Astrocyte of the spinal cord (primary cell): ENCODE measurements at regions not wholly inside any gene's neighbourhood (a gene's known extent, or its start where the extent isn't known, plus 50 kb on each side); places are given as distances from the start of the nearest gene placed in this dataset.

Experiments
- DNase-seq: peaks from one replicate; pipeline ENCODE4 v3.0.0; 2011; ENCODE audit warnings: low read depth, low spot score
- H3K4me3 ChIP-seq: 2 replicates; pipeline ENCODE4 v1.5.1; 2011; ENCODE audit warnings: low read depth, mild to moderate bottlenecking, low read length, moderate library complexity
- in situ Hi-C: cut with HindIII; loops from 2 replicates; pipeline ENCODE4 v1.10.0; 2017; ENCODE audit warnings: low sequenced_read_pairs
- TF ChIP-seq, protein P1 (sequence below): IDR thresholded peaks from 2 replicates; pipeline ENCODE4 v1.5.1; 2012; ENCODE audit warnings: low read depth, mild to moderate bottlenecking, low read length, inconsistent platforms

DNA sequence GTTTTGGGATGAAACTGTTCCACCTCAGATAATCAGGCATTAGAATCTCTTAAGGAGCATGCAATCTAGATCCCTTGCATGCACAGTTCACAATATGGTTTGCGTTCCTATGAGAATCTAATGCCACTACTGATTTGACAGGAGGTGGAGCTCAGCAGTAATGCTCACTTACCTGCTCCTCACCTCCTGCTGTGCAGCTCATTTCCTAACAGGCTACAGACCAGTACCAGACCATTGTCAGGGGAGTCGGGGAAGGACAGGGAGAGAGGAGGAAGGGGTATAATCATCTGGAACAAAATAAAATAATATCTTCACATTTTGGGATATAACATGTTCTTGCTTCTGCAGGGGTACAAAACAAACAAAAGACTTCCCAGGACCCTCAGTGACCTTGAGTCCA lies 532.0 kb upstream of the FSHR start:
- no peak overlapping the region for H3K4me3 ChIP-seq
- no peak for DNase-seq
- in situ Hi-C loops = no loop called here
- TF ChIP-seq, protein P1, sequence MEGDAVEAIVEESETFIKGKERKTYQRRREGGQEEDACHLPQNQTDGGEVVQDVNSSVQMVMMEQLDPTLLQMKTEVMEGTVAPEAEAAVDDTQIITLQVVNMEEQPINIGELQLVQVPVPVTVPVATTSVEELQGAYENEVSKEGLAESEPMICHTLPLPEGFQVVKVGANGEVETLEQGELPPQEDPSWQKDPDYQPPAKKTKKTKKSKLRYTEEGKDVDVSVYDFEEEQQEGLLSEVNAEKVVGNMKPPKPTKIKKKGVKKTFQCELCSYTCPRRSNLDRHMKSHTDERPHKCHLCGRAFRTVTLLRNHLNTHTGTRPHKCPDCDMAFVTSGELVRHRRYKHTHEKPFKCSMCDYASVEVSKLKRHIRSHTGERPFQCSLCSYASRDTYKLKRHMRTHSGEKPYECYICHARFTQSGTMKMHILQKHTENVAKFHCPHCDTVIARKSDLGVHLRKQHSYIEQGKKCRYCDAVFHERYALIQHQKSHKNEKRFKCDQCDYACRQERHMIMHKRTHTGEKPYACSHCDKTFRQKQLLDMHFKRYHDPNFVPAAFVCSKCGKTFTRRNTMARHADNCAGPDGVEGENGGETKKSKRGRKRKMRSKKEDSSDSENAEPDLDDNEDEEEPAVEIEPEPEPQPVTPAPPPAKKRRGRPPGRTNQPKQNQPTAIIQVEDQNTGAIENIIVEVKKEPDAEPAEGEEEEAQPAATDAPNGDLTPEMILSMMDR = no peak

DNA sequence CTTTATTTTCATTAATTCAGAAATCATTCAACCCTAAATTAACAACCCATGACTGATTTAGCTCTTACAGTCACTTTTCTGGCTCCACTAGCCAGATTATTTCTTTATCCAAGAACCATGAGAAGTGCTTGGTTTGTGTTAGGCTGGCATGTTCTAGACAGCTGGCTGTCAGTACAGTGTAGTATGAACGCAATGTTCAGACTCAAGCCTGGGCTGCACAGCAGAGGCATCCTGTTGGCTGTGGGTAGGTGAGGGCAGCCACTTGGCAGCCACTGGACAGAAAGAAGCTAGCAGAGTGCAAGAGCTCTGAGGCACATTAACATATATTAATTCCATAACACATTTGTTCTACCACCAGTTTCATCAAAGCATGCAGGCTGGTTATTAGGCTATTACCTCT lies 522.9 kb upstream of the FSHR start:
- no peak for DNase-seq
- in situ Hi-C loops = no loop called here
- TF ChIP-seq, protein P1 = no peak
- no peak overlapping the region for H3K4me3 ChIP-seq

DNA sequence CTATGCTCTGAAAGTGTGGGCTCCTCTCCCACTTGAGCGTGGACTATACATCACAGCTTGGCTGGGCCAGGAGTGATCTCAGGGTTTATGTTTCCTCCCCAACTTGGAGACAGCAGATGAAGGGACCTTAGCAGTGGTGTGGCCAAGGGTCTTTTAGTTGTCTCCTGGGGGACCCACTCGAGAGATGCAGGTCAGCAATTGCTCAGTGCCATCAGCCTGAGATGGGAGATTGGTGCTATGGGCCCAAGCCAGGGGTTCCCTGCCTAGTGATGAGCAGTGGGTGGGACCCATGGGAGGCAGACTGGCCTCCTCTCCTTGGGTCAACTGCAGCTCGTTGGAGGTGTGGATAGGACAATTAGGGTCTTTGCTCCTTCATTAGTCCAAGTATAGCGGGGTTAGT lies 510.5 kb upstream of the FSHR start:
- DNase-seq = no peak
- no peak overlapping the region for H3K4me3 ChIP-seq
- TF ChIP-seq, protein P1 = no peak
- in situ Hi-C loops = no loop called here

DNA sequence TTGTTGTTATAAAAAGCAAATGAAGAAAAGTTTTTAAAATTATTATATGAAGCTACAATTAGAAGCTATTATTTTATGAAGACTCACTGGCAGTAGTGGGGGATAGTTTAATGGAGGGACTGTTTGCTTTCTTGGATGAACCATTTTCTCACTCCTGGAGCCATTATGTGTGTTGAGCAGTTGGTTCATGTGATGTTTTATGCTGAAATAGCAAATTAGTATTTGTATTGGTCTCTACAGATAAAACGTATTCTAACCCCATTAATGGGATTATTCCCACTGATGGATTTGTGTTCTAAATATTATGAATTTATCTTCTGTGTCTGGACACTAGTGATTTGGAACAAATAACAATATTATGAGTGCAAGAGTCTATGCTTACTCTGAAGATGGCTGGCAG lies 507.5 kb upstream of the FSHR start:
- TF ChIP-seq, protein P1 = no peak
- no peak overlapping the region for H3K4me3 ChIP-seq
- in situ Hi-C loops = no loop called here
- DNase-seq = no peak

DNA sequence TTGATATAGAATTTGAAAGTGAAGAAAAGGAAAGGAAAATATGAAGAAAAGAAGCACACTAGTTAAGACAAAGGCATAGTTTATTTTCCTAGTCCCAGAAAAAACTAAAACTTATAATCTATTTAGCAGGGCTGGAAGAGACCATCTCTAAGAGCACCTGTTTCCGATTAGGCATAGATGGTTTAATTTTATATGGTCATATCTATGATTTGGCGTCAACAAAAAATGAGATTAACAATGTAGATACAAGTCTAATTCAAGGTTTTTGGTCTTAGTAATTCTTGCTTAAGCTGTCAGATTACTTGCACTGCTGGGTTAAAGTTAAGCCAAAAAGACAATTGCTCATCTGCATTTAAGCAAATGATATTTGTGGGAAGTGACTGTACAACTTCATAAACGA lies 502.5 kb upstream of the FSHR start:
- no peak overlapping the region for H3K4me3 ChIP-seq
- TF ChIP-seq, protein P1 = no peak
- in situ Hi-C loops = no loop called here
- DNase-seq = no peak

DNA sequence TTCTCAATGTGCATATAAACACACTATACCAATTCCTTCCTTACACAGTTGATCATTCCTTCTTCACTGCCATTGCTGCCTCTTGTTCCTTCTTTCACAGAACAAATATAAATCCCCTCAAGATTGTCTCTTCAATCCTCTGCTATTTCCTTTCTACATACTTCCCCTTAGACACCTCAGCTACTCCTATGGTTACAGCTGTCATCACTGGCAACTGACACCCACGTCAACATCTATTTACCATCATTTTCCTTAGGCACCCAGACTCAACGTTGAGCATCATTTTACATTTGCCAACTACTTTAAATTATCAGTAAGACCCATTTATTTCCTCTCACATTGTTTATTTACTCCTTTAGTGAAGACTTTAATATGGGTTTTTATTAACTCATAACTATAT lies 488.8 kb upstream of the FSHR start:
- TF ChIP-seq, protein P1 = no peak
- in situ Hi-C loops = no loop called here
- no peak overlapping the region for H3K4me3 ChIP-seq
- DNase-seq = no peak

DNA sequence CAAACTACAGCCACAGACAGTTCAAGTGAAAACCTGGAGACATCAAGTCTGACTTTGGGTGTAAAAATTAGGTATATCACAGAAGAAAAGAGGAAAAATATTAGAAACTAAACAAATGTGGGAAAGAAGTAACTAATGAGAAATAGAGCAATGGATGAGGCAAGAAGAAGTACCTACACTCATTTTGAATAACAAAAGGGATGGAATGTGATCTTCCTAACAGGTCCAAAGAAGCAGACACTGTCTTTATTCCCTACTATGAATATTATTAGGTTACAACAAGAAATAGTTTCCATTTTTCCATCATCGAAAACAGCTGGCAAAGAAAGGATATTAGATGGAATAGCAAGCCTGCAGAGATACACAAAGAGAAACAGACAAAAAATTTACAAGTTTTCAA lies 486.3 kb upstream of the FSHR start:
- in situ Hi-C loops = no loop called here
- DNase-seq = no peak
- H3K4me3 ChIP-seq = no peak overlapping the region
- TF ChIP-seq, protein P1 = no peak
